H9 (cell line): ENCODE measurements at regions not wholly inside any gene's neighbourhood (a gene's known extent, or its start where the extent isn't known, plus 50 kb on each side); places are given as distances from the start of the nearest gene placed in this dataset.

Source experiments
- DNase-seq: peaks from one replicate; pipeline ENCODE4 v3.0.0-alpha.2; 2017
- H2AFZ ChIP-seq: one replicate; pipeline ENCODE4 v1.6.1; 2013; ENCODE audit warnings: mild to moderate bottlenecking, low read length, control low read depth, moderate library complexity
- H2AK5ac ChIP-seq: 2 replicates; pipeline ENCODE4 v1.6.1; 2013; ENCODE audit warnings: low read length, control low read depth, mixed read lengths; ENCODE audit not compliant: insufficient read length
- H2BK120ac ChIP-seq: one replicate; pipeline ENCODE4 v1.6.1; 2013; ENCODE audit warnings: low read depth, mild to moderate bottlenecking, low read length, control low read depth, inconsistent platforms; ENCODE audit not compliant: poor library complexity, severe bottlenecking
- H2BK12ac ChIP-seq: 2 replicates; pipeline ENCODE4 v1.6.1; 2013; ENCODE audit warnings: low read length, control low read depth, mixed read lengths, low read depth; ENCODE audit not compliant: insufficient read length
- H2BK15ac ChIP-seq: 2 replicates; pipeline ENCODE4 v1.6.1; 2013; ENCODE audit warnings: low read depth, low read length, control low read depth
- H2BK20ac ChIP-seq: one replicate; pipeline ENCODE4 v1.6.1; 2013; ENCODE audit warnings: low read depth, mild to moderate bottlenecking, low read length, control low read depth, inconsistent platforms; ENCODE audit not compliant: poor library complexity, severe bottlenecking
- H2BK5ac ChIP-seq: 2 replicates; pipeline ENCODE4 v1.6.1; 2013; ENCODE audit warnings: low read length, control low read depth, mixed read lengths; ENCODE audit not compliant: insufficient read length
- H3K14ac ChIP-seq: 2 replicates; pipeline ENCODE4 v1.6.1; 2013; ENCODE audit warnings: low read length, control low read depth; ENCODE audit not compliant: insufficient read depth
- H3K18ac ChIP-seq: 2 replicates; pipeline ENCODE4 v1.6.1; 2013; ENCODE audit warnings: low read depth, mild to moderate bottlenecking, mixed read lengths, low read length, control low read depth; ENCODE audit not compliant: insufficient read length
- H3K23ac ChIP-seq: 2 replicates; pipeline ENCODE4 v1.6.1; 2013; ENCODE audit warnings: low read length, control low read depth, mixed read lengths, low read depth; ENCODE audit not compliant: insufficient read length
- H3K23me2 ChIP-seq: 2 replicates; pipeline ENCODE4 v1.6.1; 2013; ENCODE audit warnings: low read depth, mild to moderate bottlenecking, mixed read lengths, low read length, control low read depth; ENCODE audit not compliant: insufficient read length, poor library complexity, severe bottlenecking
- H3K27ac ChIP-seq: 2 replicates; pipeline ENCODE4 v1.5.1; 2013; ENCODE audit warnings: low read length, control low read depth, mixed read lengths, low read depth; ENCODE audit not compliant: insufficient read length
- H3K27me3 ChIP-seq: 2 replicates; pipeline ENCODE4 v1.6.1; 2013; ENCODE audit warnings: low read length, control low read depth, inconsistent platforms; ENCODE audit not compliant: insufficient read depth
- H3K4ac ChIP-seq: 2 replicates; pipeline ENCODE4 v1.6.1; 2013; ENCODE audit warnings: low read depth, mild to moderate bottlenecking, control low read depth, inconsistent platforms, low read length, moderate library complexity
- H3K4me1 ChIP-seq: 2 replicates; pipeline ENCODE4 v1.6.1; 2013; ENCODE audit warnings: low read length, control low read depth, inconsistent platforms; ENCODE audit not compliant: insufficient read depth
- H3K4me2 ChIP-seq: 2 replicates; pipeline ENCODE4 v1.6.1; 2013; ENCODE audit warnings: low read length, control low read depth, mixed read lengths; ENCODE audit not compliant: insufficient read length, insufficient read depth
- H3K56ac ChIP-seq: 2 replicates; pipeline ENCODE4 v1.6.1; 2013; ENCODE audit warnings: low read depth, mild to moderate bottlenecking, mixed read lengths, low read length, control low read depth; ENCODE audit not compliant: insufficient read length
- H3K79me1 ChIP-seq: 2 replicates; pipeline ENCODE4 v1.6.1; 2013; ENCODE audit warnings: low read depth, mild to moderate bottlenecking, moderate library complexity, low read length, control low read depth, inconsistent platforms; ENCODE audit not compliant: insufficient read depth, poor library complexity, severe bottlenecking
- H3K79me2 ChIP-seq: 2 replicates; pipeline ENCODE4 v1.6.1; 2013; ENCODE audit warnings: low read length, control low read depth, inconsistent platforms; ENCODE audit not compliant: insufficient read depth
- H3K9ac ChIP-seq: 2 replicates; pipeline ENCODE4 v1.6.1; 2013; ENCODE audit warnings: low read length, control low read depth, mixed read lengths; ENCODE audit not compliant: insufficient read length; ENCODE audit errors: extremely low read depth
- H3K9me3 ChIP-seq: one replicate; pipeline ENCODE4 v1.6.1; 2013; ENCODE audit warnings: low read depth, low read length, inconsistent platforms; ENCODE audit not compliant: control insufficient read depth
- H3T11ph ChIP-seq: one replicate; pipeline ENCODE4 v1.6.1; 2013; ENCODE audit warnings: mild to moderate bottlenecking, low read length, control low read depth, inconsistent platforms
- H4K20me1 ChIP-seq: one replicate; pipeline ENCODE4 v1.6.1; 2013; ENCODE audit not compliant: control insufficient read depth, insufficient read length, insufficient read depth
- H4K5ac ChIP-seq: 2 replicates; pipeline ENCODE4 v1.6.1; 2013; ENCODE audit warnings: low read depth, mild to moderate bottlenecking, mixed read lengths, low read length, control low read depth; ENCODE audit not compliant: insufficient read length
- H4K8ac ChIP-seq: replicated peaks from 2 replicates; pipeline ENCODE4 v1.6.1; 2013; ENCODE audit warnings: low read length, control low read depth, mixed read lengths, low read depth; ENCODE audit not compliant: insufficient read length
- H4K91ac ChIP-seq: 2 replicates; pipeline ENCODE4 v1.6.1; 2013; ENCODE audit warnings: low read depth, mild to moderate bottlenecking, moderate library complexity, mixed read lengths, low read length, control low read depth; ENCODE audit not compliant: insufficient read length
- H3K27ac Mint-ChIP-seq, 3 experiments: 2 replicates in 2 of 3; 3 replicates in 1 of 3; pipeline ENCODE4 v1.8.0; 2020 to 2021; ENCODE audit warnings: mixed read lengths in 3 of 3, mild to moderate bottlenecking in 1 of 3, moderate library complexity in 1 of 3
- H3K27me3 Mint-ChIP-seq: 2 replicates; pipeline ENCODE4 v1.8.0; 2021; ENCODE audit warnings: low read depth, mild to moderate bottlenecking, moderate library complexity, mixed read lengths
- H3K36me3 Mint-ChIP-seq, 3 experiments: 2 replicates in 2 of 3; 3 replicates in 1 of 3; pipeline ENCODE4 v1.8.0; 2020 to 2021; ENCODE audit warnings: low read depth in 3 of 3, mixed read lengths in 3 of 3; ENCODE audit not compliant: insufficient read depth in 1 of 3
- H3K4me1 Mint-ChIP-seq, 2 experiments: 2 replicates each; pipeline ENCODE4 v1.8.0; 2020; ENCODE audit warnings: mixed read lengths in 2 of 2
- H3K4me3 Mint-ChIP-seq, 2 experiments: 2 replicates in 1 of 2; 3 replicates in 1 of 2; pipeline ENCODE4 v1.8.0; 2020 to 2021; ENCODE audit warnings: mild to moderate bottlenecking in 2 of 2, mixed read lengths in 2 of 2, moderate library complexity in 1 of 2
- H3K9me3 Mint-ChIP-seq, 2 experiments: 2 replicates in 1 of 2; 3 replicates in 1 of 2; pipeline ENCODE4 v1.8.0; 2020; ENCODE audit warnings: mild to moderate bottlenecking in 2 of 2, mixed read lengths in 2 of 2, moderate library complexity in 1 of 2
- CTCF ChIP-seq: fragments of 200-600 bp; sonication (generic); conservative IDR thresholded peaks from 3 replicates; pipeline ENCODE4 v1.8.0; 2021; ENCODE audit warnings: antibody characterized with exemption, mild to moderate bottlenecking
- WGBS: extraction: QIAGEN DNeasy Blood & Tissue Kit; methylation state at CpG from one replicate; pipeline ENCODE4 v1.1.7; 2013; ENCODE audit warnings: missing lambda C conversion rate, low lambda C conversion rate, mixed read lengths; ENCODE audit not compliant: insufficient read length; ENCODE audit errors: extremely low coverage; 5-methylcytosine and 5-hydroxymethylcytosine counted together

- Histone ChIP-seq H2BK120ac (no peak overlapping the region), H3K56ac (no peak overlapping the region), H3K4ac (no peak overlapping the region), H3K23me2 (no peaks in the 10 kb centered on the region), H4K8ac (no peak overlapping the region), H4K20me1 (no peaks in the 10 kb centered on the region), H3K4me2 (no peak overlapping the region), H4K5ac (no peak overlapping the region), H2AK5ac (no peak overlapping the region), H3K79me2 (no peaks in the 10 kb centered on the region), H2BK15ac (no peak overlapping the region), H3K79me1 (no peaks in the 10 kb centered on the region), H3K18ac (no peak overlapping the region), H4K91ac (no peak overlapping the region), H2BK5ac (no peak overlapping the region), H3K9ac (no peak overlapping the region), H3K4me1 (no peaks in the 10 kb centered on the region), H2BK20ac (no peak overlapping the region), H3K9me3 (no peaks in the 10 kb centered on the region), H3K27ac (no peak overlapping the region), H3T11ph (no peak overlapping the region), H3K27me3 (no peaks in the 10 kb centered on the region), H3K14ac (no peak overlapping the region), H3K23ac (no peak overlapping the region), H2BK12ac (no peak overlapping the region), H2AFZ (no peak overlapping the region)
- WGBS: no CpG with 5 or more reads among the region's 1 CpG
- DNase-seq: no peak
- no peak overlapping the region for H3K4me3 Mint-ChIP-seq
- H3K27me3 Mint-ChIP-seq: no peaks in the 10 kb centered on the region
- no peak for TF ChIP-seq CTCF
- no peaks in the 10 kb centered on the region for H3K4me1 Mint-ChIP-seq
- peaks cover 0 to 4% (median 3%) of the 10 kb centered on the region in 3 experiments; a peak in 3 of 7 replicates for H3K36me3 Mint-ChIP-seq
- H3K9me3 Mint-ChIP-seq: peaks cover 11 to 13% of the 10 kb centered on the region in 2 experiments; a peak in 4 of 5 replicates
- no peak overlapping the region for H3K27ac Mint-ChIP-seq
Measured at GRCh38 chr12:60997869-60998378, 1262.3 kb upstream of the USP15 start.
